Keratinocyte (primary cell): ENCODE measurements at regions not wholly inside any gene's neighbourhood (a gene's known extent, or its start where the extent isn't known, plus 50 kb on each side); places are given as distances from the start of the nearest gene placed in this dataset.

Experiments used
- DNase-seq: peaks from one replicate; pipeline ENCODE4 v3.0.0-alpha.2; 2011; ENCODE audit warnings: low read depth, missing footprints, low spot score
- FAIRE-seq: peaks from 2 replicates; lab custom pipeline; 2011; peaks lifted over from hg19 to GRCh38; lab: Jason Lieb, UNC
- H2AFZ ChIP-seq: 2 replicates; pipeline ENCODE4 v1.6.0; 2012; ENCODE audit warnings: low read length, control low read depth, inconsistent platforms; ENCODE audit not compliant: control insufficient read depth
- H3K27ac ChIP-seq: 2 replicates; pipeline ENCODE4 v1.5.1; 2011; ENCODE audit warnings: low read length; ENCODE audit not compliant: control insufficient read depth, insufficient read depth
- H3K27me3 ChIP-seq: 3 replicates; pipeline ENCODE4 v1.6.0; 2011; ENCODE audit warnings: low read length; ENCODE audit not compliant: control insufficient read depth, insufficient read depth; ENCODE audit errors: extremely low read depth
- H3K36me3 ChIP-seq, 2 experiments: 2 replicates in 1 of 2; 3 replicates in 1 of 2; pipeline ENCODE4 v1.5.1; 2011; ENCODE audit warnings: low read length in 2 of 2, mild to moderate bottlenecking in 1 of 2; ENCODE audit not compliant: control insufficient read depth in 2 of 2, insufficient read depth in 2 of 2; ENCODE audit errors: extremely low read depth in 1 of 2
- H3K4me1 ChIP-seq: 3 replicates; pipeline ENCODE4 v1.5.1; 2011; ENCODE audit warnings: low read length; ENCODE audit not compliant: control insufficient read depth, insufficient read depth; ENCODE audit errors: extremely low read depth
- H3K4me2 ChIP-seq: 3 replicates; pipeline ENCODE4 v1.6.0; 2011; ENCODE audit warnings: low read depth, low read length; ENCODE audit not compliant: control insufficient read depth, insufficient read depth; ENCODE audit errors: extremely low read depth
- H3K4me3 ChIP-seq, 3 experiments: fragments of 200-600 bp in 1 of 3; sonication (generic) in 1 of 3; 2 replicates in 2 of 3; 3 replicates in 1 of 3; pipeline ENCODE4 v1.5.1; 2011 to 2016; ENCODE audit warnings: low read length in 3 of 3, mild to moderate bottlenecking in 3 of 3, control low read depth in 2 of 3, inconsistent platforms in 1 of 3, low read depth in 1 of 3, mixed read lengths in 1 of 3, mixed run types in 1 of 3, moderate library complexity in 1 of 3; ENCODE audit not compliant: control insufficient read depth in 2 of 3, insufficient read depth in 2 of 3; ENCODE audit errors: extremely low read depth in 1 of 3
- H3K79me2 ChIP-seq: 2 replicates; pipeline ENCODE4 v1.6.0; 2012; ENCODE audit warnings: low read length; ENCODE audit not compliant: control insufficient read depth, insufficient read depth
- H3K9ac ChIP-seq: 3 replicates; pipeline ENCODE4 v1.6.0; 2011; ENCODE audit warnings: low read length; ENCODE audit not compliant: control insufficient read depth, insufficient read depth; ENCODE audit errors: extremely low read depth
- H3K9me1 ChIP-seq: 3 replicates; pipeline ENCODE4 v1.6.0; 2011; ENCODE audit warnings: low read length; ENCODE audit not compliant: control insufficient read depth, insufficient read depth; ENCODE audit errors: extremely low read depth
- H3K9me3 ChIP-seq: 2 replicates; pipeline ENCODE4 v1.5.1; 2012; ENCODE audit warnings: low read depth, low read length; ENCODE audit not compliant: control insufficient read depth
- H4K20me1 ChIP-seq: 3 replicates; pipeline ENCODE4 v1.6.0; 2011; ENCODE audit warnings: low read length; ENCODE audit not compliant: control insufficient read depth, insufficient read depth; ENCODE audit errors: extremely low read depth
- EZH2 ChIP-seq: IDR thresholded peaks from one replicate; pipeline ENCODE4 v1.6.1; 2012; ENCODE audit warnings: inconsistent platforms, mild to moderate bottlenecking, low read length, moderate library complexity
- dilution Hi-C: fragments of 300-500 bp; cut with MboI; formaldehyde crosslinking; loops from one replicate; pipeline ENCODE4 v1.7.0; 2020; ENCODE audit warnings: low sequenced_read_pairs; ENCODE audit not compliant: extremely low pct_ligation_motif_present
- TF ChIP-seq, protein P1 (sequence below), 3 experiments: IDR thresholded peaks in 1 of 3; conservative IDR thresholded peaks in 1 of 3; optimal IDR thresholded peaks in 1 of 3; 2 replicates in 2 of 3; 3 replicates in 1 of 3; pipeline versions ENCODE3 to v1.5.1; 2011; ENCODE audit warnings: low read length in 3 of 3, mild to moderate bottlenecking in 3 of 3, moderate library complexity in 2 of 3, control low read depth in 1 of 3, inconsistent platforms in 1 of 3; ENCODE audit not compliant: insufficient read depth in 2 of 3; ENCODE audit errors: extremely low read depth in 1 of 3

DNA sequence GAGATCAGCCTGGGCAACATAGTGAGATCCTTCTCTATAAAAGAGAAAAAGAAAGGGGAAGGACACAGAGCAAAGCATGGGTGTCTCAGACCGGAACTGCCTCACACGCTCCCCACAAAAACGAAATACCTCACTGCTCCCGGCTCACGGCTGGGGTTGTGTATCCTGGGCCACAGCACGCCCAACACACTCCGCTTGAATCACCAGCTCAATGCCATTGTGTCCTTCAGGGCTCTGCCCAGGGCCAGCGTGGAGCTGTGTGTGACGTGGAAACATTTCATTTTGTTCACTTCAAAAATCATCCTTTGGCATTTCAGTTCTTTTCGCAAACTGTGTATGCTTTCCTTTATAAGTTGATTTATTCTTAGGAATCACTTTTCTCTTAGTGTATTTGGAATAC is 279.5 kb downstream of the IRX1 start:
- FAIRE-seq: no peak
- H3K4me1 ChIP-seq: no peaks in the 10 kb centered on the region
- no peaks in the 10 kb centered on the region for H3K79me2 ChIP-seq
- dilution Hi-C loops: no loop called here
- TF ChIP-seq, protein P1, sequence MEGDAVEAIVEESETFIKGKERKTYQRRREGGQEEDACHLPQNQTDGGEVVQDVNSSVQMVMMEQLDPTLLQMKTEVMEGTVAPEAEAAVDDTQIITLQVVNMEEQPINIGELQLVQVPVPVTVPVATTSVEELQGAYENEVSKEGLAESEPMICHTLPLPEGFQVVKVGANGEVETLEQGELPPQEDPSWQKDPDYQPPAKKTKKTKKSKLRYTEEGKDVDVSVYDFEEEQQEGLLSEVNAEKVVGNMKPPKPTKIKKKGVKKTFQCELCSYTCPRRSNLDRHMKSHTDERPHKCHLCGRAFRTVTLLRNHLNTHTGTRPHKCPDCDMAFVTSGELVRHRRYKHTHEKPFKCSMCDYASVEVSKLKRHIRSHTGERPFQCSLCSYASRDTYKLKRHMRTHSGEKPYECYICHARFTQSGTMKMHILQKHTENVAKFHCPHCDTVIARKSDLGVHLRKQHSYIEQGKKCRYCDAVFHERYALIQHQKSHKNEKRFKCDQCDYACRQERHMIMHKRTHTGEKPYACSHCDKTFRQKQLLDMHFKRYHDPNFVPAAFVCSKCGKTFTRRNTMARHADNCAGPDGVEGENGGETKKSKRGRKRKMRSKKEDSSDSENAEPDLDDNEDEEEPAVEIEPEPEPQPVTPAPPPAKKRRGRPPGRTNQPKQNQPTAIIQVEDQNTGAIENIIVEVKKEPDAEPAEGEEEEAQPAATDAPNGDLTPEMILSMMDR (optimal IDR thresholded peaks at IDR 0.05 in 1 of 3, IDR thresholded peaks at IDR 0.05 in 1 of 3, conservative IDR thresholded peaks at IDR 0.05 in 1 of 3; ENCODE audit: extremely low read depth in 1 of 3, insufficient read depth in 2 of 3, low read length in 3 of 3): no peak
- TF ChIP-seq EZH2: no peak
- H3K27ac ChIP-seq: no peak overlapping the region
- no peak for DNase-seq
- H3K9me1 ChIP-seq: no peaks in the 10 kb centered on the region
- H3K9me3 ChIP-seq: no peaks in the 10 kb centered on the region
- no peak overlapping the region for H3K4me3 ChIP-seq
- H4K20me1 ChIP-seq: no peaks in the 10 kb centered on the region
- H3K4me2 ChIP-seq: no peak overlapping the region
- no peak overlapping the region for H2AFZ ChIP-seq
- H3K9ac ChIP-seq: no peak overlapping the region
- no peaks in the 10 kb centered on the region for H3K36me3 ChIP-seq
- no peaks in the 10 kb centered on the region for H3K27me3 ChIP-seq

DNA sequence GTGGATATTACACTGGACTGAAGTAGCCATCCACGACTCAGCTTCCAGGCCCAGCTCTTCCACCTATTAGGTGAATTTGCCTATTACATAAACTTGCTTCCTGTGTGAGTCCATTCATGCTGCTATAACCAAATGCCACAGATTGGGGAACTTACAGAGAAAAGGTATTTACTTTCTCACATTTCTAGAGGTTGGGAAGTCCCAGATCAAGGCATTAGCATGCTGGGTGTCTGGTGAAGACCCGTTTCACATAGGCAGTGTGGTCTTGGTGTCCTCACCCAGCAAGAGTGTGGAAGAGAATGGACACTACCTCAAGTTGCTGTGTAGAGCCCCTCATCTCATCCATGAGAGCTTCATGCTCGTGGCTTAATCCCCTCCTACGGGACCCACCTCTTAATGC is 282.6 kb downstream of the IRX1 start:
- no peak overlapping the region for H3K27ac ChIP-seq
- no peaks in the 10 kb centered on the region for H3K9me1 ChIP-seq
- H4K20me1 ChIP-seq: no peaks in the 10 kb centered on the region
- H3K4me3 ChIP-seq: no peak overlapping the region
- H3K79me2 ChIP-seq: no peaks in the 10 kb centered on the region
- FAIRE-seq (no peak), DNase-seq (no peak)
- no peak overlapping the region for H3K4me2 ChIP-seq
- H3K36me3 ChIP-seq: no peaks in the 10 kb centered on the region
- dilution Hi-C loops: no loop called here
- TF ChIP-seq, protein P1 (optimal IDR thresholded peaks at IDR 0.05 in 1 of 3, IDR thresholded peaks at IDR 0.05 in 1 of 3, conservative IDR thresholded peaks at IDR 0.05 in 1 of 3; ENCODE audit: extremely low read depth in 1 of 3, insufficient read depth in 2 of 3, low read length in 3 of 3): no peak
- TF ChIP-seq EZH2: no peak
- no peaks in the 10 kb centered on the region for H3K4me1 ChIP-seq
- no peak overlapping the region for H3K9ac ChIP-seq
- H2AFZ ChIP-seq: no peak overlapping the region
- no peaks in the 10 kb centered on the region for H3K9me3 ChIP-seq
- no peaks in the 10 kb centered on the region for H3K27me3 ChIP-seq
